ENCODE measurements at regions not wholly inside any gene's neighbourhood (a gene's known extent, or its start where the extent isn't known, plus 50 kb on each side); places are given as distances from the start of the nearest gene placed in this dataset.

GRCh38 chr1:195799016-195799415 lies 809.2 kb downstream of the KCNT2 start:
- DNase-seq, result no peak

DNA sequence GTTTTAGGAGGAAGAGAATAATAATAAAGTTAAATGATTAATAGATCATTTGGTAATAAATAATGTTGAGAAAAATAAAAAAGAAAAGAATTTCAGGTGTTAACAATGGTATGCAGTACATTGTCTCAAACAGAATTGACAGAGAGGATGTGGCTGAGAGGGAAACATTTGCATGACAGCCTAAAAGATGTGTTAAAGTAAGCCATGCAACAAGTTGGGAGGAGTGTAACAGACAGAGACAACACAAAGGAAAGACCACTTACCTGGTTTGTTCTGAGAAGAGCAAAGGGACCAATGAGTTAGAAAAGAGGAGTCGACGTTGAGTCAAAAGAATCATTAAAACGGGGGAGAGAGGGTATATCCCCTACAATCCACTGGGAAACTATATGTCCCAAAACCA lies 814.0 kb downstream of the KCNT2 start:
- no peak for DNase-seq

- no peak for DNase-seq
Measured at GRCh38 chr1:195791796-195792195, 816.4 kb downstream of the KCNT2 start.

- no peak for DNase-seq
Measured at GRCh38 chr1:195790514-195791168, 817.6 kb downstream of the KCNT2 start.

GRCh38 chr1:195789321-195789720 lies 818.9 kb downstream of the KCNT2 start:
- peak; percentile 42 for DNase-seq

DNA sequence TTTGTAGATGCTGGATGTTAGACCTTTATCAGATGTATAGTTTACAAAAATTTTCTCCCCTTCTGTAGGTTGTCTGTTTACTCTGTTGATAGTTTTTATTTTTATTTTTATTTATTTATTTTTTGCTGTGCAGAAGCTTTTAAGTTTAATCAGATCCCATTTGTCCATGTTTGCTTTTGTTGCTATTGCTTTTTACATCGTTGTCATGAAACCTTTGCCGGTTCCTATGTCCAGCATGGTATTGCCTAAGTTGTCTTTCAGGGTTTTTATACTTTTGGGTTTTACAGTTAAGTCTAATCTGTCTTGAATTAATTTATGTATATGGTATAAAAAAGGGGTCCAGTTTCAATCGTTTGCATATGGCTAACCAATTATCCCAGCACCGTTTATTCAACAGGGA lies 819.5 kb downstream of the KCNT2 start:
- DNase-seq, result no peak

DNA sequence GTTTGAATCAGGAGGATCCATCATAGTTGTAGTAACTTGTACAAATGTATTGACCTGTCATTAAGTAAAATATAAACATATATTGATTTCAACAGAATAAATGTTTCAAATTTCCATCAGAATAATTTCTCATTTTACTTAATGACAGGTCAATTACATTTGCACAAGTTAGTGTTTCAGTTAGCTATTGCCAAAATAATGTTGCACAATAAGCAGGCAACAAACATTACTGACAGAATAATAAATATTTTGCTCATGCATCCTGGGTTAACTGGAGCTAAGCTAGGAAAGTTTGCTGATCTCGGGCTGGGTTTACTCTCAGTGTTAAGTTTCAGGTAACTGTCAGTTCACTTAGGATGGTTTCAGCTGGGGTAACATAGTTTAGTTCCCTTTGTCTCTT lies 822.4 kb downstream of the KCNT2 start:
- no peak for DNase-seq

DNA sequence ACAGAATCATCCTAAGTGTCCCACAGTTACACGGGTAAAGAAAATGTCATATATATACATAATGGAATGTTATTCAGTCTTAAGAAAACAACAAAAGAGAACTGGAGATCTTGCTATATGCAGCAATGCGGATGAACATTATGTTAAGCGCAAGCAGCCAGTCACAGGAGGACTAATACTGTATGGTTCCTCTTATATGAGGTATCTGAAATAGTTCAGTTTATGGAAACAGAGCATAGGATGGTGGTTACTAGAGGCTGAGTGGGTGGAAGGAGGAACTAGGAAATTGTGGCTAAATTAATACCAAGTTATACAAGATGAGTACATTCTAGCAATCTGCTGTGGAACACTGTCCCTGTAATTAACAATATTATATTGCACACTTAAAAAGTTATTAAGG lies 834.3 kb downstream of the KCNT2 start:
- DNase-seq, result no peak

- DNase-seq, result no peak
Measured at GRCh38 chr1:195769461-195769860, 838.8 kb downstream of the KCNT2 start.

DNA sequence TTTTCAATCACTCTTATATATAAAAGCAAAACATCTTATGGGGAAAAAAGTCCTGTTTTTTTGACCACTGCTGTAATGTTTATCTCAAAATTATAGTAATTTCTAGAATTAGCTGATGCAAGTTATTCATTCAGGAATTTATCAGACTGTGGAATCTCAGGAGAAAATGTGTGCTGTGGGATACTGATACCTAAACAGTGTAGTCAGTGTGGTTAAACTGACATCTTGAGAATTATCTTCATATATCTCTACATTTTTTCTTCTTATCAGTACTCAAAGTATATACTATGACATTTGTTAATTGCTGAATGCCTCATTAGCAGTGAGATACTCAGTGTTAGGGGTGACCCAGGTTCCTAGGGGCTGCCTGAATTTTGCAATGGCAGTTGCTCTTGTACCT lies 839.3 kb downstream of the KCNT2 start:
- DNase-seq, result no peak

DNA sequence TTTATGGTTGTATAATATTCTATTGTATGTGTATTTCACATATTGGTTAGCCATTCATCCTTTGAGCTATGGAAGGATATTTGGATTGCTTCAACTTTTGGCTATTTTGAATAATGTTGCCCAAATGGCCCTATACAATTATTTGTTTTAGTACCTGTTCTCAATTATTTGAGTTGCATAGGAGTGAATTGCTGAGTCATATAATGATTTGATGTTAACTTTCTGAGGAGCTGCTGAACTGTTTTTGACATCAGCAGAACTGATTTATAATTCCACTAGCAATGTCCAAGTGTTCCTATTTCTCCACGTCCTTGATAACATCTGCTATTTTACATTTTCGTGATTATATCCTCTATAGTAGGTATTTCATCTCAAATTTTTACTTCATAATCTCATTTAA lies 839.9 kb downstream of the KCNT2 start:
- DNase-seq, result no peak

DNA sequence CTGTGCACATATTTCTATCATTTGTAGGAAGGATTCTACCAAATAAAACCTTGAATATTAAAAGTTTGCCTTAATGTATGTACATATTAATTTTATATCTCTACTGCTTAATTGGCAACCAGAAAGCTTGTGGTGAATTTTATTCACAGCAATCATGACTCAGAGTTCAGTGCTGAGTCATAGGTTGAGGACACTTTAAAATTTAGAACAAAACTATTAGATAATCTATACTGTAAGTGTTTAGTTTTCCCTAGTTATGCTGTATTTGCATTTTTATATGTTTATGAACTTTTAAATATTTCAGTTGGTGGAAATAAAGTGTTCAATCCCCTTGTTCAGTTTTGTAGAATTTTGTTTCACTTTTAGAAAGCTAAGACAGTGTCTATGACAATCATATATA lies 841.5 kb downstream of the KCNT2 start:
- DNase-seq, result no peak

DNA sequence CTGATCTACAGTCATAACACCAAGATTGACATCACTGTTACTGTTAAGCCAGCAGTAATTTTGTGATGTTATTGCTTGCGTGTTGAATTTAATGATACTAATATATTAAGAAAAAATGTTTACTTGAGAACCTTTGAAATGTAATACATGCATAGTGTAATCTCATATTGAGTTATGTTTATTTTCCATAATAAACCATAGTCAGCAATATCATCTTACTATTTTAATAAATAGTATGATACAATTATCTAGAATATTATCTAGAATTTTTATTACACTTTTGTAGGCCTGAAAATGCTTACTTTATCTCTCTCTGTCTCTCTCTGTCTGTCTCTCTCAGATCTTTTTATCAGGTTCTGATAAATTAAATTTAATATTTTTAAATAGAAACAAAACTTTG lies 843.1 kb downstream of the KCNT2 start:
- DNase-seq, result no peak

DNA sequence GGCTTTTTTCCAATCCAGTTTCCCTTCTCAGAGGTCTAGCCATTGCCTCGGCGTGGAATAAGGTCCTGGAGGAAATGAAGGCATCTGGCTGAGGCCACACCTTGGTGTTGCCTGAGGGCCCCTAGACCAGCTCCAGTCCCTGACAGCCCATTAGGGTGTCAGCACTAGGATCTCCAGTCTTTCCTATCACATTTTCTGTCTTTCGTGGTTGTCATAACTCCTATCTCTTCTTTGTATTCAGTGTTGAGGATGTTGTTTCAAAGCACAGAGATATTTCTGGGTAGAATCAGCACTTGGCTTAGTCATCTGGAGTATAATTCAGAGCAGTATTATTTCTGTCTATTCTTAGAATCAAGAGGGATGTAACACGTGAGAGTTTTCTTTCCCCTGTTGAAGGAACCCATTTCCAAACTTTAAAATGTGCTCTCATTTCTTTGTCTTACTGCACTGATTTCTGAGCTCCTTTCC lies 844.3 kb downstream of the KCNT2 start:
- DNase-seq, result no peak

DNA sequence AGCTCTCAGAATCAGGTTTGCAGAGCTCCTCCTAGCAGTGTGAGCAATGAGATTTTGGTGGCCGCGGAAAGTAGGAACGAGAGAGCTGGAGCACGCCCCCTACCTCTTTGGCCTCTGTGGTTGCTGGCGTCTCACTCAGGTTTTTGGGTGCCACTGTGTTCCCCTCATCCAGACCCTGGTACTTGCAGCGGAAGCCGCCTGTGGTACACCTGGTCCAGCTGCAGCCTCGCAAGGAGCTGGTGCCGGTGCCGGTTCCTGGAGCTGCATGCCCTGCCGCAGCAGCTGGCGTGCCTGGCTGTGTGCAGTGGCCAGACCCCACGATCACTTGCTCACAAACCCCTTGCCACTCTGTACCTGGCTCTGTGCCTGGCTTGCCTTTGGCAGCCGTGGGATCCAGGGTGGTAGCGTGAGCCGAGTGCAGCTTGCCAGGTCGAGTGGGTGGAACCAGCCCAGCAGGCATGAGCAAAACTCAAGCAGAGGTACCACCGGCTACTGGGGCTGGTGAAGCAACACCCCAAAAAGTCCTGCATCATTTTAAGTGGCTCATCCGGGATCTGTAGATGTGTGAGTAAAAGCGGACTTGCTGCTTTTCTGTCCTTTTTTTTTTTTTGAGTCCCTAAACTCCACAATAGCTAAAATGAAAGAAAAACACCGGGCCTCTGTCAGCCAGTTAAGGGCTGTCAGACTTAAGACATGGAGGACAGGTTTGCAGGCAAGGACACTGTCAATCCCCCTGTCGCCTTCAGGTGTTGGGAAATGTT lies 844.9 kb downstream of the KCNT2 start:
- DNase-seq, result no peak

DNA sequence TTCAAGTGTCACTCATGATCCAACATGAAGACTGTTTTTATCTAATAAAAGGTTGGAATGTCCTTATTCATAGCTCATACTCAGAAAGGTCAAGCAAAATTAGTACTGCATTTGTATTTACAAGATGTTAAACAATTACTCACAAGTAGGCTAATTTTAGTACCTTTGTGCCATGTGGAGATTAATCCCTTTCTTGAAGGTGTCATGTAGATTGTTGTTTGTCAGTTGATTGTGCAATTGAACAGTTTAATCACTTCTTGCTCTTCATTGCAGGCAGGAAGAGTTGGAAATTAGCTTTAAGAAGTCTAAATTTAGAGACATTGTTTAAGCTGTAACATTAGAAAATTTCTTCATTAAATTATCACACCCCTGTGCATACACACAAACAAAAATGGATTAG lies 847.1 kb downstream of the KCNT2 start:
- no peak for DNase-seq

DNA sequence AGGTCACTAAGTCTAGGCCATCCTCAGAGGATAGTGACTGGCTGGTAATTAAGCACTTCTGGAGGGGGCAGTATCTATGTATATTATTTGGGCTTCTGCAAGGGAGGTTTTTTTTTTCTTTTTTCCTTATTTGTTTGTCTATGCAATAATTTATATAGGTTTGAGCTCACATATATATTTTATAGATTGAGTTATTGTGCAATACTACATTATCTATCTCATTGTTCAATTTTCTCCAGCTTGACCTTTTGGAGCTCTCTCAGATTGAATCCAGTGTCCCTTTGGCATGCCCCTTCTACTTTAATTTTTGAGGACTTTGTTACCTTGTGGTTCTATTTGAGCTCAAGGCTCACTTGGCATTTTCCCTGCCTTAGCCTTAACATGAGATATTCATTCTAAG lies 852.1 kb downstream of the KCNT2 start:
- DNase-seq, result no peak

- DNase-seq, result peak; percentile 16
Measured at GRCh38 chr1:195754874-195755273, 853.4 kb downstream of the KCNT2 start.

DNA sequence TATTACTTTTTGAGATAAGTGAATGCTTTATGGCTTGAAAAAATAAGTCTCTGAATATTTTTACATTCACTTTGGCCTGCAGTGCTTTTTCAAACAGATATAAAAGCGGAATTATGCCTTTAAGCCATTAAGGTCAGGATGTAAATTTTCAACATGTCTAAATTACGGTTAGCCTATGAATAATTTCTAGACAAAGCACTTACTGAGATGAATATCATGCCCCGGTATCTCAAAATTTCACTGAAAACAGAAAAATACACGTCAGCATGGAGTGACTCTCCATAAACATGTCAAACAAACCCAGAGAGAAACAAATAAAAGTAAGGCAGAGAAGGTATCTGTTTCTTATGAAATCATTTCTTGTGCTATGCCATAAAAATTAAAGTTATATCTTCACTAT lies 853.9 kb downstream of the KCNT2 start:
- no peak for DNase-seq

DNA sequence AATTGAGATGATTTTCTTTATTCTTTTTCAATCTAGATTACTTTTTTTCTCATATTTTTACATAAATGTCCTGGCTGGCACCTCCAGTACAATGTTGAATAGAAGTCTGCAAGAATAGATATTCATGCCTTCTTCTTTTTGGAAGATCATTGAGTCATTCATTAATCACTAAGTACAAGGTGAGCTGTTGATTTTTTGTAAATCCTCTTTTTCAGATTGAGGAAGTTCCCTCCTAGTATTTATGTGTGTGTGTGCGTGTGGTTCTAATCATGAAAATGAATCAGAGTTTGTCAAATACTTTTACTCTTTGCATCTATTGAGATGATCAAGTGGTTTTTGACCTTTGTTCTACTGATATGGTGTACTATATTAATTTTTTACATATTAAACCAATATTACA lies 859.3 kb downstream of the KCNT2 start:
- no peak for DNase-seq

- DNase-seq, result no peak
Measured at GRCh38 chr1:195745189-195746010, 862.8 kb downstream of the KCNT2 start.

DNA sequence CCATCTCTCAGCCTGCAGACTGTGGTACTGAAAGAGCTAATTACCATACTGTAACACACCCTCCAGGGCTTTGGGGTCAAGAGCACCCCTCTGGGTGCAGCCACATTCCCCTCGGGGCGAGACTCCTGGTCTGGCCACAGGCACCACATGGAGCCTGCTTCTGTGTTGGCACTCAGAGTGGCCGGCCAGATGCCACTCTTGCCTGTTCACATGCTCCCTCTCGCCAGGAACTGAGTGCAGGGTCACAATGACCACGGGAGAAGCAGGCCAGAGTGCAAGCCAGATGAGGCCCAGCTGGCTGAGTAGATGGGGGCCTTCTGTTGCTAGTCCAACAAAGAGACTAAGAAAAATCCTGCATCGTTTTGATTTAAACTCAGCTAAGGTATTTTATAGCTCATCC lies 864.0 kb downstream of the KCNT2 start:
- no peak for DNase-seq

GRCh38 chr1:195740862-195741261 lies 867.4 kb downstream of the KCNT2 start:
- DNase-seq, result no peak
